GM18502 (cell line): ENCODE measurements at regions not wholly inside any gene's neighbourhood (a gene's known extent, or its start where the extent isn't known, plus 50 kb on each side); places are given as distances from the start of the nearest gene placed in this dataset.
"Not testable (repeated sequence)": the region's sequence is repeated elsewhere in the genome, so short reads cannot be mapped to it uniquely, and the experiment has no call there.

Source experiments
- ATAC-seq: cut with Tn5 transposase; IDR thresholded peaks from one replicate; pipeline ENCODE4 v1.9.1; 2021; ENCODE audit warnings: mild to moderate bottlenecking; ENCODE audit not compliant: unreplicated experiment, poor library complexity

GRCh38 chr4:138392751-138393308 lies 150.7 kb upstream of the SLC7A11 start:
- ATAC-seq: peak; percentile 77

- ATAC-seq: no peak
Measured at GRCh38 chr4:138389976-138390685, 148.0 kb upstream of the SLC7A11 start.

- ATAC-seq: no peak
Measured at GRCh38 chr4:138374947-138375346, 132.8 kb upstream of the SLC7A11 start.

GRCh38 chr4:138367942-138368341 lies 125.8 kb upstream of the SLC7A11 start:
- no peak for ATAC-seq

GRCh38 chr4:138352446-138352845 lies 110.3 kb upstream of the SLC7A11 start:
- not testable (repeated sequence) for ATAC-seq

GRCh38 chr4:138348055-138348454 lies 105.9 kb upstream of the SLC7A11 start:
- ATAC-seq: peak; percentile 69

GRCh38 chr4:138347561-138347960 lies 105.4 kb upstream of the SLC7A11 start:
- ATAC-seq: no peak

GRCh38 chr4:138344851-138345250 lies 102.7 kb upstream of the SLC7A11 start:
- no peak for ATAC-seq

GRCh38 chr4:138344054-138344453 lies 101.9 kb upstream of the SLC7A11 start:
- ATAC-seq: no peak

- ATAC-seq: peak; percentile 76
Measured at GRCh38 chr4:138341739-138342415, 99.7 kb upstream of the SLC7A11 start.

- ATAC-seq: no peak
Measured at GRCh38 chr4:138338840-138339239, 96.7 kb upstream of the SLC7A11 start.

- not testable (repeated sequence) for ATAC-seq
Measured at GRCh38 chr4:138338222-138338621, 96.1 kb upstream of the SLC7A11 start.

- ATAC-seq: no peak
Measured at GRCh38 chr4:138334346-138335016, 92.3 kb upstream of the SLC7A11 start.

- not testable (repeated sequence) for ATAC-seq
Measured at GRCh38 chr4:138332415-138332814, 90.3 kb upstream of the SLC7A11 start.

- no peak for ATAC-seq
Measured at GRCh38 chr4:138330531-138330930, 88.4 kb upstream of the SLC7A11 start.

GRCh38 chr4:138329506-138330070 lies 87.4 kb upstream of the SLC7A11 start:
- no peak for ATAC-seq

- no peak for ATAC-seq
Measured at GRCh38 chr4:138327338-138327737, 85.2 kb upstream of the SLC7A11 start.

- ATAC-seq: no peak
Measured at GRCh38 chr4:138320831-138321230, 78.7 kb upstream of the SLC7A11 start.

GRCh38 chr4:138320030-138320429 lies 77.9 kb upstream of the SLC7A11 start:
- no peak for ATAC-seq

- no peak for ATAC-seq
Measured at GRCh38 chr4:138317175-138317748, 75.1 kb upstream of the SLC7A11 start.
